OCI-LY3 (cell line): ENCODE measurements at regions not wholly inside any gene's neighbourhood (a gene's known extent, or its start where the extent isn't known, plus 50 kb on each side); places are given as distances from the start of the nearest gene placed in this dataset.

Source experiments
- EZH2phosphoT487 ChIP-seq: fragments of 200-600 bp; shearing (Covaris generic); IDR thresholded peaks from 2 replicates; pipeline ENCODE4 v1.6.1; 2018; ENCODE audit warnings: antibody characterized with exemption, mixed run types, low read depth
- TF ChIP-seq, protein P1 (sequence below): fragments of 200-600, 300-600 bp; sonication (generic); IDR thresholded peaks from 2 replicates; pipeline ENCODE4 v1.5.1; 2014; ENCODE audit warnings: antibody characterized with exemption, low read length, low read depth

DNA sequence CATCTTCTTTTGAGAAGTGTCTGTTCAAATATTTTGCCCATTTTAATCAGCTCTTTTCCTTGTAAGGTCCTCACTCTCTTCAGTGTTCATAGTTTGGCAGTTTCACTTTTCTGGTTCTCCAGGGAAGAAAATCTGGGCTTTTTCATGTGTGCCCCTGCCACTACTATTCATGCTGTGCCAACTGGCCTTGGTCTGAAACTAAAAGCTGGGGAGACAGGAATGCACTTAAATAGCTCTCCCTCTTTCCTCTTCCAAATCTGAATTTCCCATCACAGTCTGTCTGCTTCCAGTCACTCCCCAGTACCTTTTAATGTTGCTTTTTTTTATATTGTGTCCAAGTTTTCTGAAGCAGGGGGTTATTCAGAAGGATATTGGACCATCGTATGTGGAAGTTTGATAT, 574.3 kb upstream of the POU3F3 start:
- TF ChIP-seq, protein P1, sequence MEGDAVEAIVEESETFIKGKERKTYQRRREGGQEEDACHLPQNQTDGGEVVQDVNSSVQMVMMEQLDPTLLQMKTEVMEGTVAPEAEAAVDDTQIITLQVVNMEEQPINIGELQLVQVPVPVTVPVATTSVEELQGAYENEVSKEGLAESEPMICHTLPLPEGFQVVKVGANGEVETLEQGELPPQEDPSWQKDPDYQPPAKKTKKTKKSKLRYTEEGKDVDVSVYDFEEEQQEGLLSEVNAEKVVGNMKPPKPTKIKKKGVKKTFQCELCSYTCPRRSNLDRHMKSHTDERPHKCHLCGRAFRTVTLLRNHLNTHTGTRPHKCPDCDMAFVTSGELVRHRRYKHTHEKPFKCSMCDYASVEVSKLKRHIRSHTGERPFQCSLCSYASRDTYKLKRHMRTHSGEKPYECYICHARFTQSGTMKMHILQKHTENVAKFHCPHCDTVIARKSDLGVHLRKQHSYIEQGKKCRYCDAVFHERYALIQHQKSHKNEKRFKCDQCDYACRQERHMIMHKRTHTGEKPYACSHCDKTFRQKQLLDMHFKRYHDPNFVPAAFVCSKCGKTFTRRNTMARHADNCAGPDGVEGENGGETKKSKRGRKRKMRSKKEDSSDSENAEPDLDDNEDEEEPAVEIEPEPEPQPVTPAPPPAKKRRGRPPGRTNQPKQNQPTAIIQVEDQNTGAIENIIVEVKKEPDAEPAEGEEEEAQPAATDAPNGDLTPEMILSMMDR: no peak
- TF ChIP-seq EZH2phosphoT487: no peak
